Nephron (organoid): ENCODE measurements at regions not wholly inside any gene's neighbourhood (a gene's known extent, or its start where the extent isn't known, plus 50 kb on each side); places are given as distances from the start of the nearest gene placed in this dataset.
A peak's percentile ranks its signal among the peaks of the same experiment; 100 is the strongest.

Experiments
- H3K27ac Mint-ChIP-seq, 3 experiments: 2 replicates each; pipeline ENCODE4 v1.8.0; 2020; ENCODE audit warnings: mixed read lengths in 3 of 3, mild to moderate bottlenecking in 2 of 3, moderate library complexity in 1 of 3
- H3K27me3 Mint-ChIP-seq: 2 replicates; pipeline ENCODE4 v1.8.0; 2021; ENCODE audit warnings: low read depth, mild to moderate bottlenecking, moderate library complexity, mixed read lengths
- H3K36me3 Mint-ChIP-seq: 2 replicates; pipeline ENCODE4 v1.8.0; 2020; ENCODE audit warnings: low read depth, mixed read lengths
- H3K4me1 Mint-ChIP-seq: 2 replicates; pipeline ENCODE4 v1.8.0; 2020; ENCODE audit warnings: mixed read lengths
- H3K4me3 Mint-ChIP-seq, 3 experiments: 2 replicates each; pipeline ENCODE4 v1.8.0; 2020; ENCODE audit warnings: mild to moderate bottlenecking in 3 of 3, mixed read lengths in 3 of 3, moderate library complexity in 2 of 3
- H3K9me3 Mint-ChIP-seq: 2 replicates; pipeline ENCODE4 v1.8.0; 2020; ENCODE audit warnings: mixed read lengths
- TF ChIP-seq, protein P1 (sequence below), 3 experiments: fragments of 200-600 bp; sonication (generic); IDR thresholded peaks; one replicate each; pipeline ENCODE4 v1.5.0; 2021; ENCODE audit warnings: antibody characterized with exemption in 3 of 3; ENCODE audit not compliant: unreplicated experiment in 3 of 3

DNA sequence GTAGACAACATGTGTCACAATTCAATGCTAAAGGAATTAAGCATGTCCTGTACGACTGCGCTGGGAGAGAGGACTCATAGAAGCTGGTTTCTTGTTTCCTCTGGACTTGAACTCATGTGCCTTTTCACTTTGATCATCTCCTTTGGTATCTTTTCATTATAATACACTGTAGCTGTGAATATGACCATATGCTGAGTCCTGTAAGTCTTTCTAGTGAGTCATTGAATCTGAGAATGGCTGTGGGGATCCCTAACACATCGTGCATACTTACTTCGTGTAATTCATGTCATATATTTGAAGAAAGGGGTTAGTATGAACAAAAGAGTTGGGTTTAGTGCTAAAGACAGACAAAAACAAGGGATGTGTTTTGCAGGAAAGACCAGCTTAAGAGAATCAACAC, 148.1 kb upstream of the RUNX1 start:
- Mint-ChIP-seq H3K27me3 (peaks cover 6% of the 10 kb centered on the region), H3K4me3 (no peak overlapping the region), H3K9me3 (peaks cover 10% of the 10 kb centered on the region), H3K27ac (no peak overlapping the region), H3K4me1 (peaks cover 15% of the 10 kb centered on the region), H3K36me3 (no peaks in the 10 kb centered on the region)
- TF ChIP-seq, protein P1, sequence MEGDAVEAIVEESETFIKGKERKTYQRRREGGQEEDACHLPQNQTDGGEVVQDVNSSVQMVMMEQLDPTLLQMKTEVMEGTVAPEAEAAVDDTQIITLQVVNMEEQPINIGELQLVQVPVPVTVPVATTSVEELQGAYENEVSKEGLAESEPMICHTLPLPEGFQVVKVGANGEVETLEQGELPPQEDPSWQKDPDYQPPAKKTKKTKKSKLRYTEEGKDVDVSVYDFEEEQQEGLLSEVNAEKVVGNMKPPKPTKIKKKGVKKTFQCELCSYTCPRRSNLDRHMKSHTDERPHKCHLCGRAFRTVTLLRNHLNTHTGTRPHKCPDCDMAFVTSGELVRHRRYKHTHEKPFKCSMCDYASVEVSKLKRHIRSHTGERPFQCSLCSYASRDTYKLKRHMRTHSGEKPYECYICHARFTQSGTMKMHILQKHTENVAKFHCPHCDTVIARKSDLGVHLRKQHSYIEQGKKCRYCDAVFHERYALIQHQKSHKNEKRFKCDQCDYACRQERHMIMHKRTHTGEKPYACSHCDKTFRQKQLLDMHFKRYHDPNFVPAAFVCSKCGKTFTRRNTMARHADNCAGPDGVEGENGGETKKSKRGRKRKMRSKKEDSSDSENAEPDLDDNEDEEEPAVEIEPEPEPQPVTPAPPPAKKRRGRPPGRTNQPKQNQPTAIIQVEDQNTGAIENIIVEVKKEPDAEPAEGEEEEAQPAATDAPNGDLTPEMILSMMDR (IDR thresholded peaks at IDR 0.05; ENCODE audit: unreplicated experiment in 3 of 3) = no peak

DNA sequence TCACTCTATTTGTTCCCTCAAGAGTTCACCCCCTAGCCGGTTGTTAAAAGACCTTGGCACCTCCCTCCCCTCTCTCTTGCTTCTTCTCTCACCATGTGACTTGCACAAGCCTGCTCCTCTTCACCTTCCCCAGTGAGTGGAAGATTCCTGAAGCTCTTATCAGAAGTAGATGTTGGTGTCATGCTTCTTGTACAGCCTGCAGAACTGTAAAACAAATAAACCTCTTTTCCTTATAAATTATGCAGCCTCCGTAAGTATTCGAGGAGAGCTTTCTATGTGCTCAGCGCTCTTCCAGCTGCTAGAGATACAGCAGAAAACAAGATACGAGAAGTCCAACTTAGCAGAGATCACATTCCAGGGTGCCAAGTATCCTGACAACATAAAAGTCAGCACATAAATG, 147.0 kb upstream of the RUNX1 start:
- no peak overlapping the region for H3K4me3 Mint-ChIP-seq
- no peak overlapping the region for H3K27ac Mint-ChIP-seq
- peaks cover 17% of the 10 kb centered on the region for H3K4me1 Mint-ChIP-seq
- TF ChIP-seq, protein P1 (IDR thresholded peaks at IDR 0.05; ENCODE audit: unreplicated experiment in 3 of 3) = no peak
- no peaks in the 10 kb centered on the region for H3K36me3 Mint-ChIP-seq
- H3K9me3 Mint-ChIP-seq = peaks cover 10% of the 10 kb centered on the region
- peaks cover 6% of the 10 kb centered on the region for H3K27me3 Mint-ChIP-seq

DNA sequence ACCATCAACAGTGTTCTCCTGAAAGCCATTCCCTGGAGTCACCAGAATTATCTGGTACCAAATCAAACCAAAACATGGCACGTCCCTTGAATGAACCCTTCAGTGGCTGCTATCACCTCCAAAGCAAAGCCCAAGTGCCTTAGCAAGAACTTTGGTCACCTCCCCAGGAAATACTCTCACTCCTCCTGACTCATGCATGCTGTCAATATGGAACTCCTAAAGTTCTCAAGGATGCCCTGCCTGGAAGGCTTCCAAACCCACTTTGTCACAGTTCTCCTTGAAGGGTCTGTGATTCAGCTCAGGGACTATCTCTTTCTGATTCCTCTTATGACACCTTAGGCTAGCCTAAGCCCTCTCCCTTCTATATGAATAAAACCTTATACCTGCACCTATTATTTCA, 146.1 kb upstream of the RUNX1 start:
- Mint-ChIP-seq H3K4me3 (no peak overlapping the region), H3K9me3 (peaks cover 10% of the 10 kb centered on the region), H3K4me1 (peaks cover 21% of the 10 kb centered on the region), H3K27ac (no peak overlapping the region), H3K27me3 (peaks cover 6% of the 10 kb centered on the region), H3K36me3 (no peaks in the 10 kb centered on the region)
- TF ChIP-seq, protein P1 (IDR thresholded peaks at IDR 0.05; ENCODE audit: unreplicated experiment in 3 of 3) = no peak

DNA sequence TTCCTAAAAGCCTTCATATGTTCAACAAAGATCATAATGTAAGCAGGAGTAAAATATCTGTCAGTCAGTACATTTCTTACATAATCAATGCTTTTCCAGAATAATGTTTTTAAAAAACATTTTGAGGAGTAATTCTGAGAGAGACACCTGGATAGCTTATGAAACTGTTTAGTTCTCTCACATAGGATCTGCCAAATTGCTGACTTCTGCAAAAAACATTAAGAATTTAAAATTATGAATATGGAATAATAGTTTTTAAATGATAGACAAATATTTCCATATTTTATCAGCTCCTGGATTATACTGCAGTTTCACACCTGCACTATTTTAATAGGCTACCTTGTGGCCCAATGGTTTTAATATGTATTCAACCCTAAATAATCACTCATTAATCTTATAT, 142.7 kb upstream of the RUNX1 start:
- Mint-ChIP-seq H3K4me1 (peaks cover 37% of the 10 kb centered on the region), H3K4me3 (no peak overlapping the region), H3K36me3 (no peaks in the 10 kb centered on the region), H3K27me3 (peaks cover 6% of the 10 kb centered on the region), H3K9me3 (peaks cover 7% of the 10 kb centered on the region), H3K27ac (no peak overlapping the region)
- TF ChIP-seq, protein P1 (IDR thresholded peaks at IDR 0.05; ENCODE audit: unreplicated experiment in 3 of 3) = no peak

DNA sequence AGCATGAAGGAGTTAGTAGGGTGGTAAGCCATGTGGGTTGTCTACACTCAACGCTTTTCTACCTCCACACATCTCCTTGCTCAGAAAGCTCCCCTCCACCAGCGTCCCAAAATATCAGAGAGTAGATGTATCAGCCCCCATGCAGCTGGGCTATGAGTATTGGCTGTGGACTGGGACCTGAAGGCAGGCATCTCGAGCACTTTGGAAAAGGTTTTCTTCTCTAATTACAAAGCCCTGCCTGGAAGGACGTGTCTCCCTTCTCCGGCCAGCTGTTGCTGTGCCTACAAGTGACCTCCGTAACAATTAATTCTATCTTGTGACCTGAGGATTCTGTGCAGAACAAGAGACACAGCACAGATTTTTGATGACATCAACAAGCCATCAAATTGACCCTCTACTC, 142.0 kb upstream of the RUNX1 start:
- Mint-ChIP-seq H3K9me3 (peaks cover 7% of the 10 kb centered on the region), H3K4me3 (no peak overlapping the region), H3K27ac (no peak overlapping the region), H3K36me3 (no peaks in the 10 kb centered on the region), H3K4me1 (peaks cover 39% of the 10 kb centered on the region), H3K27me3 (peaks cover 6% of the 10 kb centered on the region)
- TF ChIP-seq, protein P1 (IDR thresholded peaks at IDR 0.05; ENCODE audit: unreplicated experiment in 3 of 3) = no peak

DNA sequence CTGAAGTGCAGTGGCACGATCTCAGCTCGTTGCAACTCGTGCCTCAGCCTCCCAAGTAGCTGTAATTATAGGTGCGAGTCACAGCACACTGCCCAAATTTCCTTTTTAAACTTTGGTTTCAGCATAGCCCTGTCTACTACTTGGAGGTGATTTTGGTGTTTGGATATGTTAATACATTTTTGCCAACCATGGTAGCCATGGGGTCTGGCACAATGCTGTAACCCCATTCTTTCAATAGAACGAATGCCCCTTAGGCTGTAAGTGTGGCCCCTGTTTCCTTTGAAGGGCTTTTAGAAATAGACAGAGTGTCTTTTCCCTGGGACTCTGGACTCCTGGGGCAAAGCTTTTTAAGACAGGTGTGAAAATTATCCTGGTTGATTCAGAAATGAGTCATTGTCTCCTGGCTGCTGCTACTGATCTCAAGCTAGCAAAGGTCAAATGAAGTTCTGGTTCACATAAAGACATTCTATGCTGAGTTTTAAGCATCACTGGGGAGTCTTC, 141.1 kb upstream of the RUNX1 start:
- no peak overlapping the region for H3K4me3 Mint-ChIP-seq
- H3K36me3 Mint-ChIP-seq = no peaks in the 10 kb centered on the region
- peaks cover 41% of the 10 kb centered on the region for H3K4me1 Mint-ChIP-seq
- peaks cover 6% of the 10 kb centered on the region for H3K27me3 Mint-ChIP-seq
- peak overlapping the region in 1 of 3 experiments; percentile 81 for H3K27ac Mint-ChIP-seq
- TF ChIP-seq, protein P1 (IDR thresholded peaks at IDR 0.05; ENCODE audit: unreplicated experiment in 3 of 3) = no peak
- peaks cover 7% of the 10 kb centered on the region for H3K9me3 Mint-ChIP-seq
